ENCODE measurements at regions not wholly inside any gene's neighbourhood (a gene's known extent, or its start where the extent isn't known, plus 50 kb on each side); places are given as distances from the start of the nearest gene placed in this dataset.
"Not testable (repeated sequence)": the region's sequence is repeated elsewhere in the genome, so short reads cannot be mapped to it uniquely, and the experiment has no call there.

GRCh38 chr3:166500420-166500819 lies 663.2 kb upstream of the BCHE start:
- DNase-seq, result not testable (repeated sequence)

GRCh38 chr3:166499636-166500035 lies 662.4 kb upstream of the BCHE start:
- no peak for DNase-seq

GRCh38 chr3:166498446-166498845 lies 661.2 kb upstream of the BCHE start:
- no peak for DNase-seq

- DNase-seq, result no peak
Observed at GRCh38 chr3:166489826-166490225, 652.6 kb upstream of the BCHE start.

GRCh38 chr3:166488977-166489672 lies 651.9 kb upstream of the BCHE start:
- no peak for DNase-seq

- DNase-seq, result no peak
Observed at GRCh38 chr3:166484470-166484869, 647.2 kb upstream of the BCHE start.

GRCh38 chr3:166481340-166481739 lies 644.1 kb upstream of the BCHE start:
- DNase-seq, result no peak

- DNase-seq, result no peak
Observed at GRCh38 chr3:166478356-166478755, 641.1 kb upstream of the BCHE start.

- no peak for DNase-seq
Observed at GRCh38 chr3:166473501-166473900, 636.3 kb upstream of the BCHE start.

- DNase-seq, result no peak
Observed at GRCh38 chr3:166472015-166472414, 634.8 kb upstream of the BCHE start.

GRCh38 chr3:166471074-166471767 lies 634.0 kb upstream of the BCHE start:
- DNase-seq, result no peak

- no peak for DNase-seq
Observed at GRCh38 chr3:166462891-166463470, 625.8 kb upstream of the BCHE start.

- DNase-seq, result no peak
Observed at GRCh38 chr3:166461626-166462025, 624.4 kb upstream of the BCHE start.

GRCh38 chr3:166457382-166457781 lies 620.2 kb upstream of the BCHE start:
- no peak for DNase-seq

- DNase-seq, result no peak
Observed at GRCh38 chr3:166456286-166456685, 619.1 kb upstream of the BCHE start.

GRCh38 chr3:166455744-166456143 lies 618.5 kb upstream of the BCHE start:
- no peak for DNase-seq

GRCh38 chr3:166453478-166453877 lies 616.3 kb upstream of the BCHE start:
- no peak for DNase-seq

- DNase-seq, result no peak
Observed at GRCh38 chr3:166451997-166452396, 614.8 kb upstream of the BCHE start.

GRCh38 chr3:166447513-166447912 lies 610.3 kb upstream of the BCHE start:
- DNase-seq, result no peak

- DNase-seq, result no peak
Observed at GRCh38 chr3:166446986-166447385, 609.8 kb upstream of the BCHE start.

GRCh38 chr3:166446291-166446690 lies 609.1 kb upstream of the BCHE start:
- DNase-seq, result no peak

- DNase-seq, result peak; percentile 5
Observed at GRCh38 chr3:166445865-166446264, 608.6 kb upstream of the BCHE start.

GRCh38 chr3:166444756-166445155 lies 607.5 kb upstream of the BCHE start:
- no peak for DNase-seq

- DNase-seq, result no peak
Observed at GRCh38 chr3:166444336-166444735, 607.1 kb upstream of the BCHE start.
